CD4-positive, alpha-beta T cell (primary cell): ENCODE measurements at regions not wholly inside any gene's neighbourhood (a gene's known extent, or its start where the extent isn't known, plus 50 kb on each side); places are given as distances from the start of the nearest gene placed in this dataset.

Experiments used
- ATAC-seq: fragments of 200-7000 bp; cut with Tn5 transposase; one replicate; pipeline ENCODE4 v1.10.0; 2022; ENCODE audit warnings: mild to moderate bottlenecking; ENCODE audit not compliant: poor library complexity
- CTCF ChIA-PET: fragments of 350-600 bp; sonication (Branson Sonifier 250); formaldehyde crosslinking; loops from one replicate; lab custom pipeline; 2021; ENCODE audit warnings: antibody characterized with exemption, inconsistent platforms; lab: Charles Lee
- POLR2A ChIA-PET: fragments of 350-600 bp; sonication (Branson Sonifier 250); formaldehyde crosslinking; loops from one replicate; lab custom pipeline; 2021; ENCODE audit warnings: antibody characterized with exemption, inconsistent platforms; lab: Charles Lee
- DNase-seq, 14 experiments: peaks; one replicate each; pipeline ENCODE4 v3.0.0-alpha.2; 2013 to 2020; ENCODE audit warnings: mixed read lengths in 2 of 14
- H3K27ac ChIP-seq, 2 donors: one replicate each; pipeline versions ENCODE4 v1.5.1 to v1.7.0; 2013; ENCODE audit warnings: low read length in 2 of 2, low read depth in 1 of 2, mild to moderate bottlenecking in 1 of 2
- H3K27me3 ChIP-seq, 2 experiments: 1 replicate in 1 of 2; 2 replicates in 1 of 2; pipeline versions ENCODE4 v1.6.1 to v1.7.0; 2013; ENCODE audit warnings: low read length in 2 of 2, control low read depth in 1 of 2, mild to moderate bottlenecking in 1 of 2, moderate library complexity in 1 of 2; ENCODE audit not compliant: insufficient read depth in 2 of 2, control insufficient read depth in 1 of 2
- H3K36me3 ChIP-seq: one replicate; pipeline ENCODE4 v1.6.1; 2013; ENCODE audit warnings: low read length, control low read depth; ENCODE audit not compliant: insufficient read depth
- H3K4me1 ChIP-seq: one replicate; pipeline ENCODE4 v1.6.1; 2013; ENCODE audit warnings: low read length, control low read depth; ENCODE audit not compliant: insufficient read depth
- H3K4me3 ChIP-seq: one replicate; pipeline ENCODE4 v1.5.1; 2013; ENCODE audit warnings: mild to moderate bottlenecking, low read length, moderate library complexity
- H3K9me3 ChIP-seq, 2 experiments: 1 replicate in 1 of 2; 2 replicates in 1 of 2; pipeline versions ENCODE4 v1.6.1 to v1.7.0; 2013; ENCODE audit warnings: low read length in 2 of 2, mild to moderate bottlenecking in 2 of 2, control low read depth in 1 of 2, moderate library complexity in 1 of 2; ENCODE audit not compliant: control insufficient read depth in 1 of 2, insufficient read depth in 1 of 2
- H3K27ac Mint-ChIP-seq: one replicate; pipeline ENCODE4 v1.8.0; 2020; ENCODE audit warnings: mixed read lengths
- H3K27me3 Mint-ChIP-seq: one replicate; pipeline ENCODE4 v1.8.0; 2021; ENCODE audit warnings: mixed read lengths
- H3K36me3 Mint-ChIP-seq: one replicate; pipeline ENCODE4 v1.8.0; 2021; ENCODE audit warnings: low read depth, mixed read lengths
- H3K4me1 Mint-ChIP-seq: one replicate; pipeline ENCODE4 v1.8.0; 2021; ENCODE audit warnings: low read depth, mixed read lengths
- H3K4me3 Mint-ChIP-seq: one replicate; pipeline ENCODE4 v1.8.0; 2020; ENCODE audit warnings: mild to moderate bottlenecking, mixed read lengths
- H3K9me3 Mint-ChIP-seq: one replicate; pipeline ENCODE4 v1.8.0; 2020; ENCODE audit warnings: mixed read lengths
- intact Hi-C, 2 experiments: fragments of 100-400 bp; cut with DNase I in 1 of 2; cut with micrococcal nuclease in 1 of 2; formaldehyde crosslinking; loops; one replicate each; pipeline versions ENCODE4 v1.15.1 to v1.9.0; 2023 to 2025; cut with DNase I, micrococcal nuclease
- TF ChIP-seq, protein P1 (sequence below): fragments of 200-600 bp; IDR thresholded peaks from one replicate; pipeline ENCODE4 v1.8.0; 2022; ENCODE audit warnings: antibody characterized with exemption, mild to moderate bottlenecking

DNA sequence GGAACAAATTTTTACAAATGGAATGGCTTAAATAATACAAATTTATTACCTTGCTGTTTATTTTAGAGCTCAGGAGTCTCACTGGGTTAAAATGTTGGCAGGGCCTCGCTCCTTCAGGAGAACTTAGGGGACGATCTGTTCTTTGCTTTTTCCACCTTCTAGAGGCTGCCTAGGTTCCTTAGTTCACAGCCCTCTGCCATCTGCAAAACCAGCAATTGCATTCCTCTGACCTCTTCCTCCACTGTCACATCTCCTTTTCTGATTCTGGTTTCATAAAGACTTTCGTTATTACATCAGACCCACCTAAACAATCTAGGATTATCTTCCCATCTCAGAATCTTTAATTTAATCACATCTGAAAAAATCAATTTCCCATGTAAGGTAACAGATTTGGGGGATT lies 249.6 kb upstream of the SPRY2 start:
- Histone ChIP-seq H3K9me3 (peaks cover 0 to 3% of the 10 kb centered on the region in 2 experiments), H3K4me3 (no peak overlapping the region), H3K27ac (no peak overlapping the region), H3K4me1 (no peaks in the 10 kb centered on the region), H3K27me3 (no peaks in the 10 kb centered on the region), H3K36me3 (no peaks in the 10 kb centered on the region)
- Mint-ChIP-seq H3K27ac (no peak overlapping the region), H3K36me3 (no peaks in the 10 kb centered on the region), H3K27me3 (no peaks in the 10 kb centered on the region), H3K4me1 (no peaks in the 10 kb centered on the region), H3K4me3 (no peak overlapping the region), H3K9me3 (no peaks in the 10 kb centered on the region)
- ChIA-PET POLR2A (no interaction called here), CTCF (no interaction called here)
- TF ChIP-seq, protein P1, sequence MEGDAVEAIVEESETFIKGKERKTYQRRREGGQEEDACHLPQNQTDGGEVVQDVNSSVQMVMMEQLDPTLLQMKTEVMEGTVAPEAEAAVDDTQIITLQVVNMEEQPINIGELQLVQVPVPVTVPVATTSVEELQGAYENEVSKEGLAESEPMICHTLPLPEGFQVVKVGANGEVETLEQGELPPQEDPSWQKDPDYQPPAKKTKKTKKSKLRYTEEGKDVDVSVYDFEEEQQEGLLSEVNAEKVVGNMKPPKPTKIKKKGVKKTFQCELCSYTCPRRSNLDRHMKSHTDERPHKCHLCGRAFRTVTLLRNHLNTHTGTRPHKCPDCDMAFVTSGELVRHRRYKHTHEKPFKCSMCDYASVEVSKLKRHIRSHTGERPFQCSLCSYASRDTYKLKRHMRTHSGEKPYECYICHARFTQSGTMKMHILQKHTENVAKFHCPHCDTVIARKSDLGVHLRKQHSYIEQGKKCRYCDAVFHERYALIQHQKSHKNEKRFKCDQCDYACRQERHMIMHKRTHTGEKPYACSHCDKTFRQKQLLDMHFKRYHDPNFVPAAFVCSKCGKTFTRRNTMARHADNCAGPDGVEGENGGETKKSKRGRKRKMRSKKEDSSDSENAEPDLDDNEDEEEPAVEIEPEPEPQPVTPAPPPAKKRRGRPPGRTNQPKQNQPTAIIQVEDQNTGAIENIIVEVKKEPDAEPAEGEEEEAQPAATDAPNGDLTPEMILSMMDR: no peak
- intact Hi-C loops: no loop called here
- DNase-seq (no peak), ATAC-seq (no peak)

GRCh38 chr13:80586356-80586755 lies 245.4 kb upstream of the SPRY2 start:
- H3K36me3 Mint-ChIP-seq: no peaks in the 10 kb centered on the region
- H3K27me3 Mint-ChIP-seq: no peaks in the 10 kb centered on the region
- H3K27ac Mint-ChIP-seq: no peak overlapping the region
- CTCF ChIA-PET: no interaction called here
- Histone ChIP-seq H3K4me1 (no peaks in the 10 kb centered on the region), H3K9me3 (peaks cover 0 to 3% of the 10 kb centered on the region in 2 experiments), H3K36me3 (no peaks in the 10 kb centered on the region), H3K27me3 (no peaks in the 10 kb centered on the region), H3K4me3 (no peak overlapping the region), H3K27ac (no peak overlapping the region)
- ATAC-seq: no peak
- TF ChIP-seq, protein P1: no peak
- H3K4me3 Mint-ChIP-seq: no peak overlapping the region
- POLR2A ChIA-PET: no interaction called here
- no peaks in the 10 kb centered on the region for H3K4me1 Mint-ChIP-seq
- DNase-seq: no peak
- no peaks in the 10 kb centered on the region for H3K9me3 Mint-ChIP-seq
- intact Hi-C loops: no loop called here

DNA sequence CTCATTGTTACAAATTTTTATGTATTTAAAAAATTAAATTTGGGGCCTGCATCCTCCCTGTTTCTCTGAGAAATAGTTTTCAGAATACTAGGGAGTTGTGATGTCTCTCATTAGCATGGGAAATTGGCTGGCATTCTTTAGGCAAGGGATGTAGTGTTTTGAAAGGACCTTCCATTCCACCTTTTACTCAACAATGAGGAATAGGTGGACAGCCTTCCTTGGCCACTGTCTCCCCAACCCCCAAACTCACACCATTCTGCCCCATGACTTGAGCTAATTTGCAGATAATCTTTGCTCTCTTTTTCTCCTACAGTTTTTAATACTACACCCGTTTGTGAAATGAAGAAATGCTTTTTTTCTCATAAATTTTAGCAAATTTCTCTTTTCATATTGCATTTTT lies 244.6 kb upstream of the SPRY2 start:
- no peaks in the 10 kb centered on the region for H3K36me3 ChIP-seq
- no peaks in the 10 kb centered on the region for H3K27me3 ChIP-seq
- peaks cover 0 to 3% of the 10 kb centered on the region in 2 experiments for H3K9me3 ChIP-seq
- ATAC-seq: no peak
- H3K27ac ChIP-seq: no peak overlapping the region
- no peaks in the 10 kb centered on the region for H3K9me3 Mint-ChIP-seq
- H3K36me3 Mint-ChIP-seq: no peaks in the 10 kb centered on the region
- DNase-seq: no peak
- H3K4me1 ChIP-seq: no peaks in the 10 kb centered on the region
- H3K4me3 ChIP-seq: no peak overlapping the region
- intact Hi-C loops: no loop called here
- H3K27ac Mint-ChIP-seq: no peak overlapping the region
- ChIA-PET POLR2A (no interaction called here), CTCF (no interaction called here)
- TF ChIP-seq, protein P1: no peak
- H3K27me3 Mint-ChIP-seq: no peaks in the 10 kb centered on the region
- no peak overlapping the region for H3K4me3 Mint-ChIP-seq
- no peaks in the 10 kb centered on the region for H3K4me1 Mint-ChIP-seq
